A673 (cell line): ENCODE measurements at regions not wholly inside any gene's neighbourhood (a gene's known extent, or its start where the extent isn't known, plus 50 kb on each side); places are given as distances from the start of the nearest gene placed in this dataset.

Experiments used
- EZH2 ChIP-seq: fragments of 200-600 bp; sonication (generic); IDR thresholded peaks from 2 replicates; pipeline ENCODE4 v1.6.1; 2017; ENCODE audit warnings: borderline replicate concordance, low read depth, mild to moderate bottlenecking, mixed read lengths, antibody characterized with exemption, low read length; ENCODE audit not compliant: poor library complexity, severe bottlenecking
- TF ChIP-seq, protein P1 (sequence below): fragments of 300-800, 200-600 bp; sonication (generic); conservative IDR thresholded peaks from 2 replicates; pipeline ENCODE4 v1.5.1; 2017; ENCODE audit warnings: low read depth, mild to moderate bottlenecking, antibody characterized with exemption, low read length, moderate library complexity, mixed read lengths

- TF ChIP-seq, protein P1, sequence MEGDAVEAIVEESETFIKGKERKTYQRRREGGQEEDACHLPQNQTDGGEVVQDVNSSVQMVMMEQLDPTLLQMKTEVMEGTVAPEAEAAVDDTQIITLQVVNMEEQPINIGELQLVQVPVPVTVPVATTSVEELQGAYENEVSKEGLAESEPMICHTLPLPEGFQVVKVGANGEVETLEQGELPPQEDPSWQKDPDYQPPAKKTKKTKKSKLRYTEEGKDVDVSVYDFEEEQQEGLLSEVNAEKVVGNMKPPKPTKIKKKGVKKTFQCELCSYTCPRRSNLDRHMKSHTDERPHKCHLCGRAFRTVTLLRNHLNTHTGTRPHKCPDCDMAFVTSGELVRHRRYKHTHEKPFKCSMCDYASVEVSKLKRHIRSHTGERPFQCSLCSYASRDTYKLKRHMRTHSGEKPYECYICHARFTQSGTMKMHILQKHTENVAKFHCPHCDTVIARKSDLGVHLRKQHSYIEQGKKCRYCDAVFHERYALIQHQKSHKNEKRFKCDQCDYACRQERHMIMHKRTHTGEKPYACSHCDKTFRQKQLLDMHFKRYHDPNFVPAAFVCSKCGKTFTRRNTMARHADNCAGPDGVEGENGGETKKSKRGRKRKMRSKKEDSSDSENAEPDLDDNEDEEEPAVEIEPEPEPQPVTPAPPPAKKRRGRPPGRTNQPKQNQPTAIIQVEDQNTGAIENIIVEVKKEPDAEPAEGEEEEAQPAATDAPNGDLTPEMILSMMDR: no peak
- no peak for TF ChIP-seq EZH2
These were observed 500.5 kb upstream of the SPHKAP start for GRCh38 chr2:228681979-228682378.
